Esophagus muscularis mucosa (tissue), 4 donors: ENCODE measurements at regions not wholly inside any gene's neighbourhood (a gene's known extent, or its start where the extent isn't known, plus 50 kb on each side); places are given as distances from the start of the nearest gene placed in this dataset.

Experiments
- DNase-seq: peaks from one replicate; pipeline ENCODE4 v3.0.0-alpha.2; 2017; ENCODE audit errors: extremely low spot score
- H3K27ac ChIP-seq, 4 donors: fragments of 200-600 bp; sonication (generic); replicated peaks in 1 of 4; 1 replicate in 3 of 4; 2 replicates in 1 of 4; pipeline ENCODE4 v1.5.1; 2016 to 2019; ENCODE audit warnings: mild to moderate bottlenecking in 1 of 4
- H3K27me3 ChIP-seq, 4 donors: fragments of 200-600 bp; sonication (generic); one replicate each; pipeline versions ENCODE4 v1.5.1 to v1.6.0; 2016 to 2019
- H3K36me3 ChIP-seq, 4 donors: fragments of 200-600 bp; sonication (generic); one replicate each; pipeline ENCODE4 v1.5.1; 2016 to 2019
- H3K4me1 ChIP-seq, 4 donors: fragments of 200-600 bp; sonication (generic); one replicate each; pipeline ENCODE4 v1.5.1; 2016 to 2019
- H3K4me3 ChIP-seq, 4 donors: fragments of 200-600 bp; sonication (generic); 1 replicate in 2 of 4; 2 replicates in 2 of 4; pipeline ENCODE4 v1.5.1; 2016 to 2019; ENCODE audit warnings: mild to moderate bottlenecking in 4 of 4, moderate library complexity in 1 of 4
- H3K9me3 ChIP-seq, 4 donors: fragments of 200-600 bp; sonication (generic); 1 replicate in 3 of 4; 2 replicates in 1 of 4; pipeline ENCODE4 v1.5.1; 2016 to 2019
- CTCF ChIP-seq, 3 experiments: fragments of 200-600 bp in 2 of 3; fragments of 450-650 bp in 1 of 3; sonication (generic) in 2 of 3; IDR thresholded peaks; one replicate each; pipeline ENCODE4 v1.5.1; 2017 to 2019; ENCODE audit warnings: antibody characterized with exemption in 3 of 3, mild to moderate bottlenecking in 2 of 3, moderate library complexity in 1 of 3
- EP300 ChIP-seq: sonication (generic); formaldehyde crosslinking; IDR thresholded peaks from one replicate; pipeline ENCODE4 v1.6.1; 2017; ENCODE audit warnings: antibody characterized with exemption
- POLR2A ChIP-seq: fragments of 450-650 bp; IDR thresholded peaks from one replicate; pipeline ENCODE4 v1.6.1; 2017; ENCODE audit warnings: antibody characterized with exemption, moderate library complexity, mild to moderate bottlenecking, low read depth
- POLR2AphosphoS5 ChIP-seq, 2 donors: sonication (generic); formaldehyde crosslinking; IDR thresholded peaks; one replicate each; pipeline ENCODE4 v1.6.1; 2017; ENCODE audit warnings: antibody characterized with exemption in 2 of 2
- whole genome bisulfite sequencing: methylation state at CpG from one replicate; pipeline ENCODE4 v1.1.5; 2018; 5-methylcytosine and 5-hydroxymethylcytosine counted together
- intact Hi-C: fragments of 100-400 bp; cut with DNase I; formaldehyde crosslinking; loops from one replicate; pipeline ENCODE4 v1.15.1; 2023

- intact Hi-C loops = no loop called here
- no peak for DNase-seq
- Histone ChIP-seq H3K4me1 (no peaks in the 10 kb centered on the region), H3K36me3 (no peaks in the 10 kb centered on the region), H3K27ac (no peak overlapping the region), H3K4me3 (no peak overlapping the region), H3K27me3 (no peaks in the 10 kb centered on the region), H3K9me3 (peaks cover 0 to 11% (median 3%) of the 10 kb centered on the region in 4 donors)
- no peak for TF ChIP-seq EP300
- TF ChIP-seq CTCF (IDR thresholded peaks at IDR 0.05) = no peak
- TF ChIP-seq POLR2A = no peak
- no peak for TF ChIP-seq POLR2AphosphoS5 (IDR thresholded peaks at IDR 0.05)
Observed at GRCh38 chr7:145276118-145276517, 440.3 kb upstream of the TPK1 start.

- no peaks in the 10 kb centered on the region for H3K9me3 ChIP-seq
- H3K4me1 ChIP-seq = no peaks in the 10 kb centered on the region
- peaks cover 0 to 4% (median 0%) of the 10 kb centered on the region in 4 donors for H3K27me3 ChIP-seq
- no peaks in the 10 kb centered on the region for H3K36me3 ChIP-seq
- intact Hi-C loops = no loop called here
- no peak overlapping the region for H3K4me3 ChIP-seq
- 91% methylated on average over 21 of the region's 28 CpGs for WGBS
- H3K27ac ChIP-seq = no peak overlapping the region
- TF ChIP-seq POLR2A = no peak
- TF ChIP-seq CTCF (IDR thresholded peaks at IDR 0.05) = no peak
- TF ChIP-seq POLR2AphosphoS5 (IDR thresholded peaks at IDR 0.05) = no peak
- TF ChIP-seq EP300 = no peak
- no peak for DNase-seq
Observed at GRCh38 chr7:145269418-145270161, 433.7 kb upstream of the TPK1 start.

- Histone ChIP-seq H3K9me3 (no peaks in the 10 kb centered on the region), H3K36me3 (no peaks in the 10 kb centered on the region), H3K4me3 (no peak overlapping the region), H3K27me3 (peaks cover 0 to 4% (median 0%) of the 10 kb centered on the region in 4 donors), H3K4me1 (no peaks in the 10 kb centered on the region), H3K27ac (no peak overlapping the region)
- TF ChIP-seq EP300 (no peak), POLR2AphosphoS5 (IDR thresholded peaks at IDR 0.05) (no peak), CTCF (IDR thresholded peaks at IDR 0.05) (no peak), POLR2A (no peak)
- intact Hi-C loops = no loop called here
- 66% methylated on average over 4 of the region's 4 CpGs for WGBS
- DNase-seq = no peak
Observed at GRCh38 chr7:145265180-145265579, 429.3 kb upstream of the TPK1 start.

- TF ChIP-seq POLR2AphosphoS5 (IDR thresholded peaks at IDR 0.05) = no peak
- no peak for TF ChIP-seq EP300
- TF ChIP-seq CTCF (IDR thresholded peaks at IDR 0.05) = no peak
- H3K4me1 ChIP-seq = no peaks in the 10 kb centered on the region
- H3K9me3 ChIP-seq = peaks cover 0 to 7% (median 0%) of the 10 kb centered on the region in 4 donors
- H3K4me3 ChIP-seq = no peak overlapping the region
- WGBS = 0% methylated on average over 1 of the region's 1 CpG
- no peaks in the 10 kb centered on the region for H3K36me3 ChIP-seq
- H3K27ac ChIP-seq = no peak overlapping the region
- no peaks in the 10 kb centered on the region for H3K27me3 ChIP-seq
- DNase-seq = no peak
- intact Hi-C loops = no loop called here
Observed at GRCh38 chr7:145263886-145264285, 428.0 kb upstream of the TPK1 start.

- no peaks in the 10 kb centered on the region for H3K4me1 ChIP-seq
- no peaks in the 10 kb centered on the region for H3K36me3 ChIP-seq
- no peak overlapping the region for H3K4me3 ChIP-seq
- no peak for TF ChIP-seq POLR2A
- no peak for TF ChIP-seq POLR2AphosphoS5 (IDR thresholded peaks at IDR 0.05)
- no peak for TF ChIP-seq CTCF (IDR thresholded peaks at IDR 0.05)
- TF ChIP-seq EP300 = no peak
- H3K9me3 ChIP-seq = peaks cover 0 to 11% (median 3%) of the 10 kb centered on the region in 4 donors
- no peaks in the 10 kb centered on the region for H3K27me3 ChIP-seq
- intact Hi-C loops = no loop called here
- no peak overlapping the region for H3K27ac ChIP-seq
- DNase-seq = no peak
Observed at GRCh38 chr7:145252031-145252430, 416.2 kb upstream of the TPK1 start.
